ENCODE measurements at regions not wholly inside any gene's neighbourhood (a gene's known extent, or its start where the extent isn't known, plus 50 kb on each side); places are given as distances from the start of the nearest gene placed in this dataset.

GRCh38 chr11:80343436-80343835 lies 902.6 kb upstream of the TENM4 start:
- Histone ChIP-seq H3K4me3 (ENCODE audit: extremely low read depth, insufficient read depth, low read length, poor library complexity, severe bottlenecking) (no peak overlapping the region), H3K36me3 (ENCODE audit: control insufficient read depth, insufficient read depth, low read length) (no peaks in the 10 kb centered on the region), H3K9me3 (ENCODE audit: control insufficient read depth, low read length) (no peaks in the 10 kb centered on the region), H3K27ac (ENCODE audit: low read depth, low read length, severe bottlenecking) (no peak overlapping the region), H3K4me1 (ENCODE audit: control insufficient read depth, insufficient read depth, low read length, poor library complexity, severe bottlenecking) (no peaks in the 10 kb centered on the region)

GRCh38 chr11:80338231-80338630 lies 897.4 kb upstream of the TENM4 start:
- WGBS, 2 experiments (ENCODE audit: insufficient coverage in 2 of 2), result 93 to 100% methylated on average over 1 to 2 of the region's 2 CpGs
- Histone ChIP-seq H3K4me3 (ENCODE audit: extremely low read depth, insufficient read depth, low read length, poor library complexity, severe bottlenecking) (no peak overlapping the region), H3K27ac (ENCODE audit: low read depth, low read length, severe bottlenecking) (no peak overlapping the region), H3K9me3 (ENCODE audit: control insufficient read depth, low read length) (no peaks in the 10 kb centered on the region), H3K36me3 (ENCODE audit: control insufficient read depth, insufficient read depth, low read length) (no peaks in the 10 kb centered on the region), H3K4me1 (ENCODE audit: control insufficient read depth, insufficient read depth, low read length, poor library complexity, severe bottlenecking) (no peaks in the 10 kb centered on the region)

GRCh38 chr11:80331694-80332093 lies 890.9 kb upstream of the TENM4 start:
- H3K4me1 ChIP-seq (ENCODE audit: control insufficient read depth, insufficient read depth, low read length, poor library complexity, severe bottlenecking), result peaks cover 5% of the 10 kb centered on the region
- no peak overlapping the region for H3K4me3 ChIP-seq (ENCODE audit: extremely low read depth, insufficient read depth, low read length, poor library complexity, severe bottlenecking)
- no peaks in the 10 kb centered on the region for H3K36me3 ChIP-seq (ENCODE audit: control insufficient read depth, insufficient read depth, low read length)
- H3K27ac ChIP-seq (ENCODE audit: low read depth, low read length, severe bottlenecking), result no peak overlapping the region
- no peaks in the 10 kb centered on the region for H3K9me3 ChIP-seq (ENCODE audit: control insufficient read depth, low read length)

- no peaks in the 10 kb centered on the region for H3K36me3 ChIP-seq (ENCODE audit: control insufficient read depth, insufficient read depth, low read length)
- 84 to 93% methylated on average over 2 of the region's 3 CpGs for WGBS, 2 experiments (ENCODE audit: insufficient coverage in 2 of 2)
- H3K4me1 ChIP-seq (ENCODE audit: control insufficient read depth, insufficient read depth, low read length, poor library complexity, severe bottlenecking), result peaks cover 5% of the 10 kb centered on the region
- H3K27ac ChIP-seq (ENCODE audit: low read depth, low read length, severe bottlenecking), result no peak overlapping the region
- no peak overlapping the region for H3K4me3 ChIP-seq (ENCODE audit: extremely low read depth, insufficient read depth, low read length, poor library complexity, severe bottlenecking)
- no peaks in the 10 kb centered on the region for H3K9me3 ChIP-seq (ENCODE audit: control insufficient read depth, low read length)
These were observed 889.4 kb upstream of the TENM4 start for GRCh38 chr11:80330264-80330663.

- Histone ChIP-seq H3K27ac (ENCODE audit: low read depth, low read length, severe bottlenecking) (no peak overlapping the region), H3K4me1 (ENCODE audit: control insufficient read depth, insufficient read depth, low read length, poor library complexity, severe bottlenecking) (peaks cover 5% of the 10 kb centered on the region), H3K4me3 (ENCODE audit: extremely low read depth, insufficient read depth, low read length, poor library complexity, severe bottlenecking) (no peak overlapping the region), H3K36me3 (ENCODE audit: control insufficient read depth, insufficient read depth, low read length) (no peaks in the 10 kb centered on the region), H3K9me3 (ENCODE audit: control insufficient read depth, low read length) (no peaks in the 10 kb centered on the region)
- WGBS, 2 experiments (ENCODE audit: insufficient coverage in 2 of 2), result no CpG with 5 or more reads among the region's 1 CpG
These were observed 887.9 kb upstream of the TENM4 start for GRCh38 chr11:80328774-80329173.

- peaks cover 5% of the 10 kb centered on the region for H3K4me1 ChIP-seq (ENCODE audit: control insufficient read depth, insufficient read depth, low read length, poor library complexity, severe bottlenecking)
- no peak overlapping the region for H3K27ac ChIP-seq (ENCODE audit: low read depth, low read length, severe bottlenecking)
- WGBS, 2 experiments (ENCODE audit: insufficient coverage in 2 of 2), result 58 to 72% methylated on average over 2 to 3 of the region's 4 CpGs
- no peaks in the 10 kb centered on the region for H3K36me3 ChIP-seq (ENCODE audit: control insufficient read depth, insufficient read depth, low read length)
- no peak overlapping the region for H3K4me3 ChIP-seq (ENCODE audit: extremely low read depth, insufficient read depth, low read length, poor library complexity, severe bottlenecking)
- H3K9me3 ChIP-seq (ENCODE audit: control insufficient read depth, low read length), result no peaks in the 10 kb centered on the region
These were observed 887.3 kb upstream of the TENM4 start for GRCh38 chr11:80327956-80328614.

- no CpG with 5 or more reads among the region's 2 CpGs for WGBS, 2 experiments (ENCODE audit: insufficient coverage in 2 of 2)
- no peak overlapping the region for H3K4me3 ChIP-seq (ENCODE audit: extremely low read depth, insufficient read depth, low read length, poor library complexity, severe bottlenecking)
- H3K36me3 ChIP-seq (ENCODE audit: control insufficient read depth, insufficient read depth, low read length), result no peaks in the 10 kb centered on the region
- H3K27ac ChIP-seq (ENCODE audit: low read depth, low read length, severe bottlenecking), result no peak overlapping the region
- no peaks in the 10 kb centered on the region for H3K9me3 ChIP-seq (ENCODE audit: control insufficient read depth, low read length)
- no peaks in the 10 kb centered on the region for H3K4me1 ChIP-seq (ENCODE audit: control insufficient read depth, insufficient read depth, low read length, poor library complexity, severe bottlenecking)
These were observed 881.0 kb upstream of the TENM4 start for GRCh38 chr11:80321786-80322185.

GRCh38 chr11:80320765-80321164 lies 879.9 kb upstream of the TENM4 start:
- H3K36me3 ChIP-seq (ENCODE audit: control insufficient read depth, insufficient read depth, low read length), result no peaks in the 10 kb centered on the region
- WGBS, 2 experiments (ENCODE audit: insufficient coverage in 2 of 2), result 73 to 78% methylated on average over 3 to 4 of the region's 4 CpGs

GRCh38 chr11:80320226-80320625 lies 879.4 kb upstream of the TENM4 start:
- Histone ChIP-seq H3K27ac (ENCODE audit: low read depth, low read length, severe bottlenecking) (no peak overlapping the region), H3K4me1 (ENCODE audit: control insufficient read depth, insufficient read depth, low read length, poor library complexity, severe bottlenecking) (no peaks in the 10 kb centered on the region), H3K4me3 (ENCODE audit: extremely low read depth, insufficient read depth, low read length, poor library complexity, severe bottlenecking) (no peak overlapping the region), H3K9me3 (ENCODE audit: control insufficient read depth, low read length) (no peaks in the 10 kb centered on the region), H3K36me3 (ENCODE audit: control insufficient read depth, insufficient read depth, low read length) (no peaks in the 10 kb centered on the region)
- 80% methylated on average over 1 of the region's 1 CpG; no CpG with 5 or more reads in 1 of the 2 experiments for WGBS, 2 experiments (ENCODE audit: insufficient coverage in 2 of 2)

More at GRCh38 chr11:80320765-80321164, 879.9 kb upstream of the TENM4 start:
- H3K4me1 ChIP-seq (ENCODE audit: control insufficient read depth, insufficient read depth, low read length, poor library complexity, severe bottlenecking), result no peaks in the 10 kb centered on the region
- H3K27ac ChIP-seq (ENCODE audit: low read depth, low read length, severe bottlenecking), result no peak overlapping the region
- no peak overlapping the region for H3K4me3 ChIP-seq (ENCODE audit: extremely low read depth, insufficient read depth, low read length, poor library complexity, severe bottlenecking)
- H3K9me3 ChIP-seq (ENCODE audit: control insufficient read depth, low read length), result no peaks in the 10 kb centered on the region

GRCh38 chr11:80317612-80318011 lies 876.8 kb upstream of the TENM4 start:
- Histone ChIP-seq H3K27ac (ENCODE audit: low read depth, low read length, severe bottlenecking) (no peak overlapping the region), H3K4me1 (ENCODE audit: control insufficient read depth, insufficient read depth, low read length, poor library complexity, severe bottlenecking) (no peaks in the 10 kb centered on the region), H3K4me3 (ENCODE audit: extremely low read depth, insufficient read depth, low read length, poor library complexity, severe bottlenecking) (no peak overlapping the region), H3K9me3 (ENCODE audit: control insufficient read depth, low read length) (no peaks in the 10 kb centered on the region), H3K36me3 (ENCODE audit: control insufficient read depth, insufficient read depth, low read length) (no peaks in the 10 kb centered on the region)
- 89 to 100% methylated on average over 1 of the region's 1 CpG for WGBS, 2 experiments (ENCODE audit: insufficient coverage in 2 of 2)

- Histone ChIP-seq H3K36me3 (ENCODE audit: control insufficient read depth, insufficient read depth, low read length) (no peaks in the 10 kb centered on the region), H3K4me1 (ENCODE audit: control insufficient read depth, insufficient read depth, low read length, poor library complexity, severe bottlenecking) (no peaks in the 10 kb centered on the region), H3K9me3 (ENCODE audit: control insufficient read depth, low read length) (no peaks in the 10 kb centered on the region), H3K27ac (ENCODE audit: low read depth, low read length, severe bottlenecking) (no peak overlapping the region), H3K4me3 (ENCODE audit: extremely low read depth, insufficient read depth, low read length, poor library complexity, severe bottlenecking) (no peak overlapping the region)
- WGBS, 2 experiments (ENCODE audit: insufficient coverage in 2 of 2), result 85% methylated on average over 2 of the region's 2 CpGs
These were observed 874.4 kb upstream of the TENM4 start for GRCh38 chr11:80315200-80315599.

Measured in mesodermal cell (in vitro differentiated cells).